SK-N-MC (cell line): ENCODE measurements at regions not wholly inside any gene's neighbourhood (a gene's known extent, or its start where the extent isn't known, plus 50 kb on each side); places are given as distances from the start of the nearest gene placed in this dataset.

Experiments
- EZH2 ChIP-seq: fragments of 200-600 bp; sonication (generic); IDR thresholded peaks from one replicate; pipeline ENCODE4 v1.6.1; 2017; ENCODE audit warnings: antibody characterized with exemption
- FOXP2 ChIP-seq: optimal IDR thresholded peaks from 2 replicates; pipeline ENCODE3; 2011; ENCODE audit warnings: mild to moderate bottlenecking, moderate library complexity; ENCODE audit not compliant: insufficient read depth; ENCODE audit errors: extremely low read length, control extremely low read depth
- POLR2AphosphoS5 ChIP-seq: IDR thresholded peaks from 2 replicates; pipeline ENCODE4 v1.6.1; 2012; ENCODE audit warnings: mild to moderate bottlenecking, low read depth, low read length, borderline replicate concordance

DNA sequence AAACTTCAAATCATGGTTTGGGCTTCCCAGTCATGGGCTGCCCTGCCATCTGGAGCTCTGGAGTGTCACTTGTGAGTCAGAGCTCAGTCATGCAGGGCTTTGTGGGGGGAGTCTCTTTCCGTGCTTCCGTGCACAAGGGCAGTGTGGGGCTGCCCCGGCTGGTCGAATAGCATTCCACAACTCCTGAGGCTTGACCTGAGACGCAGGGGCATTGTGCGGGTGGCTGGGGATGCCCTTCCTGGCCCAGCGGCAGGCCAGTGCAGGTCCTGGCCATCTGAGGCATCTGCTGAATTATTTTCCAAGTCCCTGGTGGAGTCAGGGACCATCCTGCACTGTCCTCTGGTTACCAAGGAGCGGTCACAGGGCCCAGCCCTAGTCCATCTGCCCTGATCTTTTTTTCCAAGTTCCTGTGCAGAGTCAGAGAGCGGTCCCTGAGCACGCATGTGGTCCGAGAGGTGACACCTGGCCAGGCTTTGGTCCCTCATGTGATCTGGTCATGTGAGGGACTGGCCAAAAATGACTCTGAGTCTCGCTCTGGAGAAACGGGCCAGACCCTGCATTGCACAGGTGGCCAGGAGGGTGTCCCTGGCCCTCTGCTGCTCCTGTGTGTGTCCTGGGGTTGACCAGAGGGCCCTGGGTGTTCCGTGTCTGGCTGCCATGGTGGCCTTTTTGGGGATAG, 167.0 kb upstream of the ALG10B start:
- TF ChIP-seq EZH2 (no peak), POLR2AphosphoS5 (no peak), FOXP2 (no peak)
